HUES48 (cell line): ENCODE measurements at regions not wholly inside any gene's neighbourhood (a gene's known extent, or its start where the extent isn't known, plus 50 kb on each side); places are given as distances from the start of the nearest gene placed in this dataset.
A peak's percentile ranks its signal among the peaks of the same experiment; 100 is the strongest.

Experiments
- H3K27ac ChIP-seq: one replicate; pipeline ENCODE4 v1.7.0; 2013; ENCODE audit warnings: low read depth, low read length, inconsistent platforms
- H3K27me3 ChIP-seq: 2 replicates; pipeline ENCODE4 v1.6.1; 2013; ENCODE audit warnings: mild to moderate bottlenecking, low read length; ENCODE audit not compliant: control insufficient read depth, insufficient read depth
- H3K36me3 ChIP-seq: 2 replicates; pipeline ENCODE4 v1.6.1; 2013; ENCODE audit warnings: low read length; ENCODE audit not compliant: control insufficient read depth, insufficient read depth
- H3K4me1 ChIP-seq: 2 replicates; pipeline ENCODE4 v1.6.1; 2013; ENCODE audit warnings: mild to moderate bottlenecking, low read length; ENCODE audit not compliant: control insufficient read depth, insufficient read depth
- H3K4me3 ChIP-seq: 2 replicates; pipeline ENCODE4 v1.5.1; 2013; ENCODE audit warnings: mild to moderate bottlenecking, low read depth, low read length
- H3K9ac ChIP-seq: 2 replicates; pipeline ENCODE4 v1.6.1; 2013; ENCODE audit warnings: mild to moderate bottlenecking, low read depth, low read length, moderate library complexity
- H3K9me3 ChIP-seq: 2 replicates; pipeline ENCODE4 v1.6.1; 2013; ENCODE audit warnings: low read length; ENCODE audit not compliant: control insufficient read depth, insufficient read depth

DNA sequence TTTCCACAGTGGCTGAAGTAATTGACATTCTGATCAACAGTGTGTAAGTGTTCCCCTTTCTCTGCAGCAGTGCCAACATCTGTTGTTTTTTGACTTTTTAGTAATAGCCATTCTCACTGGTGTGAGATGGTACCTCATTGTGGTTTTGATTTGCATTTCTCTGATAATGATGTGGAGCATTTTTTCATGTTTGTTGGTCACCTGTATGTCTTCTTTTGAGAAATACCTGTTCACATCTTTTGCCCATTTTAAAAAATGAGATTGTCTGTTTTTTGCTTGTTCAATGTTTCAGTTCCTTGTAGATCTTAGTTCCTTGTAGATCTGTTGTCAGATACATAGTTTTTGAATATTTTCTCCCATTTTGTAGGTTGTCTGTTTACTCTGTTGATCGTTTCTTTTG, 162.5 kb upstream of the PITX1 start:
- Histone ChIP-seq H3K4me1 (no peaks in the 10 kb centered on the region), H3K4me3 (no peak overlapping the region), H3K9me3 (0 out of 2 replicates have a peak, but pooled peaks cover 1% of the 10 kb centered on the region), H3K9ac (no peak overlapping the region), H3K27ac (no peak overlapping the region), H3K27me3 (peaks cover 28% of the 10 kb centered on the region), H3K36me3 (no peaks in the 10 kb centered on the region)

DNA sequence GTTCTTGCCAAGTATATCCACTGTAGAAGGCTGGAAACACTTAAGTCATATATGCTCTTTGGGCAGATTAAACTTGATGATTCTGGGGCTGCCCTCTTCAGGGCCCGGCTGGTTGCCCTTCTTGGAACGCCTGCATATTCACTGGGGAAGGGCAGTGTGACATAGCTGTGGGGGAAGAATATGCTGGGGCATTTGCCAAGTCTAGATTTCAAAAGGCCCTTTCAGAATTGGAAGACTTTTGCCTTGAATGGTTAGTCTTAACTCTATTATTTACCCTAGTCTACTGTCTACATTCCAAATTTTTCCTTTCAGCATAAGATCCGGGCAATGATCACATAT, 161.2 kb upstream of the PITX1 start:
- no peak overlapping the region for H3K27ac ChIP-seq
- no peaks in the 10 kb centered on the region for H3K36me3 ChIP-seq
- no peak overlapping the region for H3K9ac ChIP-seq
- H3K27me3 ChIP-seq: peaks cover 41% of the 10 kb centered on the region
- H3K4me3 ChIP-seq: no peak overlapping the region
- H3K4me1 ChIP-seq: no peaks in the 10 kb centered on the region
- no peaks in the 10 kb centered on the region for H3K9me3 ChIP-seq

DNA sequence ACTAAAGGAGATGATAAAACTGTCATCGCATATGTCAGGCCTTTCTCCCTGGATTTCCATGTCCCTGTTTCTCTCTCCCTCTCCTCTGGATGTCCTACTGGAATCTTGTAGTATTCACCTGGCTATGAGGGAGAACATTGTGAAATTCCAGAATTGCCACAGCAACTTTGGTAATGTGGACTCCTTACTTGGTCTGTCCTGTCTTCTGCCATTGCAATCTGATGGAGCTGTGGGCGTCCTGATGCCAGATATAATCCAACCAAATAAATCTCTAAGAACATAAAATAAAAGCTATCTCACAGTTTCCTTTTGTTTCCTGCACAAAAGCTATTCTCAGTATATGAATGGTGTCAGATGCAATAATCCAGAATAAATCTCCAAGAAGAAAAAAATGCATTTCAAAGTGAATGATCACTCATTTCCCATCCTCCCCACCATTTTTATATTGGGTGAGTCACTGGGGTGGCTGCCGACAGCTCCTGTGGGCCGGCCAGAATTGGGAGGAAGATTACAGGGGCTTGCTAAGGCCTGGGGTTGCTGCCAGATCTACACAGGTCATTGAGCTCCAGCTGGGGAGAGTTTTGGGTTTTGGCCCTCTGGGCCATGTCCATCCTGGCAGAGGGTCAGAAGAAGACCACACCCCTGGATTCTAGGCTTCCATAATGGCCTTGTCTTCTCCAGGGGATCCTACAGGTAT, 160.7 kb upstream of the PITX1 start:
- no peak overlapping the region for H3K27ac ChIP-seq
- H3K27me3 ChIP-seq: peaks cover 43% of the 10 kb centered on the region
- no peaks in the 10 kb centered on the region for H3K9me3 ChIP-seq
- H3K9ac ChIP-seq: no peak overlapping the region
- no peaks in the 10 kb centered on the region for H3K36me3 ChIP-seq
- no peak overlapping the region for H3K4me3 ChIP-seq
- no peaks in the 10 kb centered on the region for H3K4me1 ChIP-seq

DNA sequence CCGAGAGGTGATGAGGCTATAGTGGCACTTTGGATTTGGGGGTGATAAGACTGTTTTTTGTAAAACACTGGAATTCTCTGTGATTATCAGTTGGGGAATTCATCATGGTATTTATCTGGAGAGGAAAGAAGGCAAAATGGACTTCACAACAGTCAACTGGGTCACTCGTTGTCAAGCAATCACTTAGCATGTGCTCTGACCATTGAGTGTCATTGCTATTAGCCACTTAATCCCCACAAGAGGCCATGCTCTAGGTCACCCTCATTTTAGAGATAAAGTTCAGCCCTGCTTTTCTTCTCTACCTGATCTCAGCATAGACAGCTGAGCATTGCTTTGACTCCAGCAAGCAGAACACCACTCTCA, 160.1 kb upstream of the PITX1 start:
- no peak overlapping the region for H3K27ac ChIP-seq
- H3K9ac ChIP-seq: no peak overlapping the region
- no peaks in the 10 kb centered on the region for H3K36me3 ChIP-seq
- H3K9me3 ChIP-seq: no peaks in the 10 kb centered on the region
- no peak overlapping the region for H3K4me3 ChIP-seq
- peaks cover 43% of the 10 kb centered on the region for H3K27me3 ChIP-seq
- H3K4me1 ChIP-seq: no peaks in the 10 kb centered on the region

DNA sequence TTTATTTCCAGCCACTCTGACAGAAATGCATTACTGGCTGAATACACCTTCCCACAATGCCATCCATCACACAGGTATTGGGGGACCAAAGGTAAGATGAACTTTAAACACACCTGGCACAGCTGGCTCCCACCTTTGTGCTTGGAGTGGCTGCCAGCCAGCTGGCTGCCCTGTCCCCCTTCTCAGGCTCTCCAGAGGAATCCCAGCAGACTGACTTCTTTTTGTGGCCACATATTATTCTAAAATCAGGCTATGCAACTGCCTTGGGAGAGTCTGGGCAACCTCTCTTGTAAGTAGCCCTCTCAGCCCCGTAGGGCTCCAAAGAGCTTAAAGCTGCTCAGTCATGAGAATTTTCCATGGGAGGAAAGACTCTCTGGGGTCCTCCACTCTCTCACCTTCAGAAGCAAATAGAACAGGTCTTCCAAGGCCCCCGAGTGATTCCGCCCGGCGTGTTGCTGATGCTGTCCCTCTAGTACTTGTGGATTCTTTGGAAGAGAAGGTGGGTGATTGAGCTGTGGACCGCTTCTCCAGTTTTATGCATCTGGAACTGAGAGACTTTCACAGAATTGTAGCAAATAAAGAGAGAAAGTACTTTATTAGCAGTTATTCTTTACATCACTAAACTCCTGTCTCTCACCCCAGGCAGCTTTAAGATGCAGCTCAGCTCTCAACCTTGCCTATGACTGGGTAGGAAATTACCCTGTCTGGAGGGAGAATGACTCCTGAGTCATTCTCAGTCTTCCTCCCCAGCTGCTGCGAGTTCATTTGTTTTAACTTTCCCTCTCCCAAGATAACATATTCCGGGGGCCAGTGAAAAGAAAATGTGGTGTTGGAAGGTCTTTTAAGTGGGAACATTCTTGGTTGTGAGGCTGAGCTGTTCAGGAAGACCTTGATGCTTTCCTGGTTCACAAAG, 159.4 kb upstream of the PITX1 start:
- H3K9me3 ChIP-seq: no peaks in the 10 kb centered on the region
- no peak overlapping the region for H3K4me3 ChIP-seq
- no peak overlapping the region for H3K9ac ChIP-seq
- peaks cover 43% of the 10 kb centered on the region for H3K27me3 ChIP-seq
- no peaks in the 10 kb centered on the region for H3K4me1 ChIP-seq
- H3K27ac ChIP-seq: no peak overlapping the region
- no peaks in the 10 kb centered on the region for H3K36me3 ChIP-seq

DNA sequence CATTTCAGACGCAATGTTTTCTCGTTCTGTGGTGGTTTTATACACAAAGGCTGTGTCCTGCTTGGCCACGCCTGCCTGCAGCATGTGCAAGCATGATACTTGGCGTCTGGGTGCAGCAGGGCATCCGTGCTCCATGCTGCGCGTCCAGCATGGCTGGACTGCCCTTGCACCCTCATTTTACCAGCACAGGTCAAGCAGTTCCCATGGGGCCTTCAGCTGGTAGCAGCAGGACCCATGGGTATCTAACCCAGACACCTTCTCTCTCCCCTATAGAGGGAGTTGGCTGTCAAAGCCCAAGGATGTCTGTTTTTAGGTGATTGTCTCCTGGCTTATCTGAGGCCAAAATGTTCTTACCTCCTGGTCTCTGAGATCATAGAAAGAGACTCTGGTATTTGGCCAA, 158.3 kb upstream of the PITX1 start:
- peaks cover 43% of the 10 kb centered on the region for H3K27me3 ChIP-seq
- H3K4me3 ChIP-seq: no peak overlapping the region
- no peaks in the 10 kb centered on the region for H3K4me1 ChIP-seq
- no peaks in the 10 kb centered on the region for H3K9me3 ChIP-seq
- no peak overlapping the region for H3K27ac ChIP-seq
- no peaks in the 10 kb centered on the region for H3K36me3 ChIP-seq
- H3K9ac ChIP-seq: no peak overlapping the region

DNA sequence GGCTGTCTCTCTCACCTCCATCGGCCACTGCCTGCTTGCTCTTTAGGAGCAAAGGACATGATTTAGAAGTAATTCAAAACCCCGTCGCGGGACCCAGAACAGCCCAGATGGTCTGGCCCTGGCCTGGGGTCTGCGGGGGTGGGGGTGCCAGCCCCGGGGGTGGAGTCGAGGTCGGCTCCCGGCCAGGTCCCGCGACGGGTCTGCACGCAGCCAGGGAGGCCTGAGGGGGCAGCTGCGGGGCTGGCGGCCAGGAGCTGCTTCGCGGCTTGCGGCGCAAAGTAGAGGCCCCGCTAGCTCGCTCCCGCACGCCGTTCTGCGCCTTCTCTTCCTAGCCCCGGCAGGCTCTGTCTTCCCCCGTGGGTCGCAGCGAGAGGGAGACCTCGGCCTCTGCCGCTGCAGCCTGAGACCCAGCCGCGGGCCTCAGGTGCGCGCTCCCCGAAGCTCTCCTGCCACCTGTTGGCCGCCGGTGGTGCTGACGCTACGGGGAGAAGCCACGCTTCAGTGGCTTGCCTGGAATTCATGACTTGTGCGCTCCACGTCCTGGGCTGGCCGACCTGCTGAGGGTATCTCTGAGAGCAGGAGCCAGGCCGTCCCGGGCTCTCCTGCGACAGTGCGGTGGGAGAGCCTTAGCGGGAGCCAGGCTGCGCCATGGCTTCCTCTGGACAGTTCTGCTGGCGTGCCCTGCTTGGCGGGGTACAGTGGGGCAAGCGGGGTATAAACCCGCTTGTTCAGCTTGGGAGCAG, 157.2 kb upstream of the PITX1 start:
- Histone ChIP-seq H3K9me3 (no peaks in the 10 kb centered on the region), H3K27me3 (peaks cover 43% of the 10 kb centered on the region), H3K4me1 (no peaks in the 10 kb centered on the region), H3K4me3 (peak overlapping the region; percentile 61), H3K36me3 (no peaks in the 10 kb centered on the region), H3K27ac (no peak overlapping the region), H3K9ac (no peak overlapping the region)

DNA sequence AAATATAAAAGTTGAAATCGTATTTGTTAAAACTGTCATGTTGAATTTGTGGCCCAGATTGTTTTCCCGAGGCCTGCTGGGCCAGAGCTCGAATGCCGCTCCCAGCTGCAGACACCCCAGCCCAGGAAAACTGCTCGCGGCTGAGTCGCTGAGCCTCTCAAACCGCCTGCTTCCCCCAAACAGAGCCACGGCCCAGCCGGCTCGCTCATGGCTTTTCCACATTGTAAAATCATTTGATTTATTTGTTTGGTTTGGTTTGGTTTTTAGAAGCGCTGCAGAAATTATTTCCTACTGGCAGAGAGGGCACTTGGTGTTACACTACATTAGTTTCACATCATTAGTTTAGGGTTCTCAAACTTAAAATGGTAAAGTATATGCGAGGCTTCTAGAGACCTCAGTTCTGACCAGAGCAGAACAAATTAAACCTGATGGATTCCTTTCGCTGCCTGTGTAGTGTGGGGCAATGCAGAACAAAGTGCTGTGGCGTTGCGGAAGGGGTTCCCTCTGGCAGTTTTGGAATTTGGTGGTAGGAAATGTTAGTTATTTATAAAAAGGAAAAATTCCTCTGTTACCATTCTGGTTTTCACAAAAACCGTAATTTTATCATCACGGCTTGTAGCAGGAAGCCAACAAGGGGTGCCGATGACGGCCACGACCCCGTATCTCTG, 156.5 kb upstream of the PITX1 start:
- Histone ChIP-seq H3K4me1 (no peaks in the 10 kb centered on the region), H3K27me3 (peaks cover 43% of the 10 kb centered on the region), H3K9me3 (no peaks in the 10 kb centered on the region), H3K9ac (no peak overlapping the region), H3K36me3 (no peaks in the 10 kb centered on the region), H3K27ac (no peak overlapping the region), H3K4me3 (peak overlapping the region; percentile 61)

DNA sequence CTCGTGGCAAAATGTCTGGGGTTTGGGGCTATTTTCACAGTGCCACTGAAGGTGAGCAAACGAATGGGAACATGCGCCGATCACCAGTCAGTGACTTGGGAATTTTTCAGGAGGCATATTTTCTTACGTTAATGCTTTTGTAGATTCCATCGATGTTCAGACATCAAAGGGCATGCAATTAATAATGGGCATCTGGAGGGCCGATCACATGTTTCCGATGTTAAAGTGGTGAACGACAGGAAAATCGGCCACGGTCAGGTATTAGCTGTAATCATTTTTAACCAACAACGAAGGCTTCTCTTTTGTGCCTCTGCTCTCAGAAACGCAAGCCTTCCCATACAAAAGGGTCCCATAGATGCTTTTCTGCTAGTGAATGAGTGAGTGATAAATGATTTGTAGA, 155.0 kb upstream of the PITX1 start:
- Histone ChIP-seq H3K27me3 (peaks cover 37% of the 10 kb centered on the region), H3K4me3 (no peak overlapping the region), H3K36me3 (no peaks in the 10 kb centered on the region), H3K27ac (no peak overlapping the region), H3K9ac (no peak overlapping the region), H3K9me3 (no peaks in the 10 kb centered on the region), H3K4me1 (no peaks in the 10 kb centered on the region)

DNA sequence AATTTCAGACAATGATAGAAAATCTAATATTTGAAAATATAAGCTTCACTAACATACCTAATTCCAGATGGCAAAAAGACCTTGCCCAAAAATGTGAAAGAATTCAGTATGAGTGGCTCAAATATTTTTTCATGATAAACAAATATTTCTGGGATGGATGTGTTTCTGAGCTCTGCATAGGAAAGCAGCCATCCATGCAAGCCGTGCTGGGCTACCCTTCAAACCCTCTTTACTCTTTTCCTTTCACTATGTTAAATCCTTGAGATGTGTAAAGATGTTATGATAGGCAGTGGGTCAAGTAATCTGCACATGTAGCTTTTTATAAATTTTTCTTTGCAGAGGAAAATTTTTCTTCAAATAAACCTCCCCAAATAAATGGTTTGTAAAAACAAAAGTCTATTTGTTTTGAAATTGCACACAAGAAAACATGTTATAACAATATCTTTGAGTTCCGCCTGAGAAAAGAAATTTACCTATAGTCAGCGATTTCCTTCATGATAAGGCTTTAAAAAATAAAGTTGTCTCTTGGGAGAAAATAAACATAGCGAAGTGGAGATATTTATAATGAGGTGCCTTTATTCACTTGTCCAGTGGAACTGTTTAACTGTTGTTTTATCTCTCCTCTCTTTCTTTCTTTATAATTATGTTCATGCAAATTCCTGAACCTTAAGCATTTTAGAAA, 154.3 kb upstream of the PITX1 start:
- Histone ChIP-seq H3K27ac (no peak overlapping the region), H3K9ac (no peak overlapping the region), H3K4me1 (no peaks in the 10 kb centered on the region), H3K9me3 (no peaks in the 10 kb centered on the region), H3K36me3 (no peaks in the 10 kb centered on the region), H3K27me3 (peaks cover 32% of the 10 kb centered on the region), H3K4me3 (no peak overlapping the region)
